Motor neuron (in vitro differentiated cells): ENCODE measurements at regions not wholly inside any gene's neighbourhood (a gene's known extent, or its start where the extent isn't known, plus 50 kb on each side); places are given as distances from the start of the nearest gene placed in this dataset.

Source experiments
- ATAC-seq, 8 experiments: fragments of 200-7000 bp; cut with Tn5 transposase; replicated peaks in 6 of 8; 2 replicates each; pipeline ENCODE4 v1.8.0; 2021; ENCODE audit warnings: mild to moderate bottlenecking in 8 of 8, moderate library complexity in 8 of 8
- H3K27ac ChIP-seq, 2 donors: fragments of 250-450 bp; sonication (Bioruptor Pico); 2 replicates each; pipeline ENCODE4 v1.9.0; 2021; ENCODE audit warnings: antibody characterized with exemption in 2 of 2, mild to moderate bottlenecking in 2 of 2, moderate library complexity in 1 of 2
- H3K4me1 ChIP-seq, 2 donors: fragments of 250-450 bp; sonication (Bioruptor Pico); replicated peaks in 1 of 2; 2 replicates each; pipeline ENCODE4 v1.6.1; 2021; ENCODE audit warnings: antibody characterized with exemption in 2 of 2, mild to moderate bottlenecking in 2 of 2, moderate library complexity in 1 of 2
- H3K4me3 ChIP-seq, 5 donors: fragments of 250-450 bp; sonication (Bioruptor Pico); 2 replicates each; pipeline ENCODE4 v1.9.0; 2021; ENCODE audit warnings: antibody characterized with exemption in 5 of 5, mild to moderate bottlenecking in 5 of 5, moderate library complexity in 4 of 5
- WGBS, 10 experiments: fragments of 450-650 bp; shearing (Covaris generic); methylation state at CpG; one replicate each; pipeline ENCODE4 v1.0.0; 2022; 5-methylcytosine and 5-hydroxymethylcytosine counted together
- in situ Hi-C, 9 experiments: fragments of 400-800 bp; cut with MboI; loops; one replicate each; pipeline ENCODE4 v1.15.0; 2021; ENCODE audit warnings: low sequenced_read_pairs in 9 of 9, low pct_unique_long_range_greater_than_20kb in 2 of 9; ENCODE audit not compliant: unreplicated experiment in 9 of 9

DNA sequence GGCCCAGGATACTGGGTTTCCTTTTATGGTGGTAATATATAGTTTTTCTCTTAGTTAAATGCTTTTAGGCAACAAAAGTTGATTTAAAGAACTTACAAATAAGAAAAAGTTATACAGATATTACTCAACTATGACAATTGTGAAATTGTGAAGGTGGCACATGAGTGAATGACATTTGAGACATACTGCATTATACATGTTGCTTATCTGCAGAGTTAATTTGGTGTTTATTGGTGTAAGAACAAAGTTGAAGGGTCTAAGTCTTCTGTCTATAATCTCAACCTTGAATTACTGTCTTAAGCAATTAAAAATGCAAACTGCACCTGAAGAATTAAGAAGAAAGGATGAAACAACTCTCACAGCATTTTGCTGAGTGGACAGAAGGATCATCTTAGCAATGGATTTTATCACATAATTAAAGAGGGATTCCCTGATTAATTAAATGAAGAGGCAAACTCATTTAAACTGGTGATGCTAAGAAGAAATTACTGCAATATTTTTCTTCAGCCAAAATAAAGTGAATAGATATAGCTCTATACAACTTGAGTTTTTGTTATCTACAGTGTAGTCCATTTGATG lies 298.9 kb upstream of the TGFBR2 start:
- Histone ChIP-seq H3K4me3 (no peak overlapping the region), H3K27ac (no peak overlapping the region), H3K4me1 (no peaks in the 10 kb centered on the region)
- ATAC-seq = no peak
- in situ Hi-C loops = loop anchor here in 1 of 9 experiments (25.0 kb wide), 1 partner anchor 305 kb away; the partner anchor contains the start of gene TGFBR2

DNA sequence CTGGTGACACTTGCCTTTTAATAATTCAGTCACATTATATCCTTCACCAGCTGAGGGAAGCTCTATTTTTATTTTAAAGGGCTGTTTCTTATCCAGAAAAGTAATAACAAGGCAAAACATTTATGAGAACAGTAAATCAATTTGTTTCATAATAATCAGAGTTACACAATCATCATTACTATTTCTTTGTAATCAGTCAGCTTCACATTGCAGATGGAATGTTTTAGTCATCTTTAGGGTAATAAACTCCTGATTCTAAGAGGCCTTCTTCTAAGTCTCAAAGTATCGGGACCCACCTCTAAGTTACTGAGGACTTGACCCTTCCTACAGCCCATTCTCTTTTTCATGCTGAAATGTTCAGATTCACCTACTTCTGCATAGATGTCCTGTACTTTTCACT lies 298.3 kb upstream of the TGFBR2 start:
- in situ Hi-C loops = loop anchor here in 1 of 9 experiments (25.0 kb wide), 1 partner anchor 304 kb away; the partner anchor contains the start of gene TGFBR2

DNA sequence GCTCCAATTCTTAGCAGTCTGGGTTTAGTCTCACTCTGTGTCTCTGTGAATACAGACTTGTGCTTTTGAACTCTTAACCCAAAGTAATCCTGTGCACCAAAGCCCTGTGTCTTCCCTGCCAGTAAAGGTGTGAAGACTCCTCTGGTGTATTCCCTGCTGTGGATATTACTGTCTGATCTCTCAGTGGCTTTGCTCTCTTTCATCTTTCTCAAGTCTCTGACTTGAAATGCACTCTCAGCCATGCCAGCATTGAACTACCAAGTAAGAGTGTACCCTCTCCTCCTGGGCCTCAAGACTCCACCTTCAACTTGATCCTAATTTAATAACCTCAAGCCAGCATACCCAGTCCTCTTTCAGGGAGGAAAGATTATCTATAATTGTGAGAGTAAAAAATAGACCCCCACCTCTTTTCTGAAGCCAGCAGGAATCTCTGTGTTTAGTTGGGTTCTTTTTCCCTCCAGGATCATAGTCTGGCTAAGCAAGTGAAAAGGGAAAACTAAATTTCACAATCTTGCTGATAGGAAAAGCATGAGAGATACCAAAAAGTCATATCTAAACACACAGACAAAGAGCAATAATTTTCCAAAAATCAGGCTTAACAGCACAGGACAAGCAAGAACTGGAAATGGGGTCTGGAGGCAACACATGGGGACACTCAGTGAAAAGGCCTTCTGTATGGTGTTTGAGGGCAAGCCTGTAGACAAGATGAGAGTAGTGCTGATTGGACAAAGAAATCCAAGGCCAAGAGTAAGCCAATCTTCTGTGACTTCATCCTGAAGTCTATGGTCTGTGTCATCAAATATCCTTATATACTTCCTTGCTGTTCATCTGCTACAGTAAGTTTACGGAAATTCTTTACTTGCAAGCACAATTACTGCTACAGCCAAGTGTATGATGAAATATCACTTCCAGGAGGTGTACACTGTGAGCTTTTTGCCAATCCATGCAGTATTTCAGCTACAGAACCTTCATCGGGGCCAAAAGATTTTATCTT lies 296.1 kb upstream of the TGFBR2 start:
- no peak overlapping the region for H3K4me3 ChIP-seq
- no peaks in the 10 kb centered on the region for H3K4me1 ChIP-seq
- in situ Hi-C loops = loop anchor here in 1 of 9 experiments (25.0 kb wide), 1 partner anchor 302 kb away; the partner anchor contains the start of gene TGFBR2
- ATAC-seq = no peak
- 86 to 100% (median 100%) methylated on average over 1 to 2 of the region's 2 CpGs; no CpG with 5 or more reads in 1 of the 10 experiments for WGBS, 10 experiments
- no peak overlapping the region for H3K27ac ChIP-seq

More for the DNA sequence above, 298.3 kb upstream of the TGFBR2 start:
- 0 to 100% (median 100%) methylated on average over 1 of the region's 1 CpG; no CpG with 5 or more reads in 3 of the 10 experiments for WGBS, 10 experiments
- Histone ChIP-seq H3K27ac (no peak overlapping the region), H3K4me3 (no peak overlapping the region), H3K4me1 (no peaks in the 10 kb centered on the region)
- ATAC-seq = no peak

DNA sequence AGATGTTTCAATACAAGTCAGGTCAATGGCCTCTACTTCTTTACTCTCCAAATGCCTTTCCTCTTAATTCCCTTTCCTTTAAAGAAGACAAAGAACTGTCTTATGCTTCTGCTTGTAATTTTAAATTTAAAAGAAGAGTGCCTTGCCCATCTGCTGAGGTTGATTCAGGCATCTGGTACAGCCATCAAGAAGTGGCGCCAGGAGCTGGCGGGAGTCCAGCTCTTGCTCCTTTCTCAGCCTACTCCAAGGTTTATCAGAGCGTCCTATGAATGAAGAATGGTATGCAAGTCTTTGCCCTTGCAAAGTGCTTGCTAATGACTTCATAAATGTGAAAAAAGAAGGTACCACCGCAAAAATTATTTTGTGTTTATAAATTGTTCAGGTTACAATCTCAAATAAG lies 294.6 kb upstream of the TGFBR2 start:
- H3K4me1 ChIP-seq = no peaks in the 10 kb centered on the region
- no peak for ATAC-seq
- in situ Hi-C loops = loop anchor here in 1 of 9 experiments (25.0 kb wide), 1 partner anchor 301 kb away; the partner anchor contains the start of gene TGFBR2
- no peak overlapping the region for H3K4me3 ChIP-seq
- 17 to 100% (median 88%) methylated on average over 1 to 4 of the region's 4 CpGs; no CpG with 5 or more reads in 1 of the 10 experiments for WGBS, 10 experiments
- H3K27ac ChIP-seq = no peak overlapping the region

DNA sequence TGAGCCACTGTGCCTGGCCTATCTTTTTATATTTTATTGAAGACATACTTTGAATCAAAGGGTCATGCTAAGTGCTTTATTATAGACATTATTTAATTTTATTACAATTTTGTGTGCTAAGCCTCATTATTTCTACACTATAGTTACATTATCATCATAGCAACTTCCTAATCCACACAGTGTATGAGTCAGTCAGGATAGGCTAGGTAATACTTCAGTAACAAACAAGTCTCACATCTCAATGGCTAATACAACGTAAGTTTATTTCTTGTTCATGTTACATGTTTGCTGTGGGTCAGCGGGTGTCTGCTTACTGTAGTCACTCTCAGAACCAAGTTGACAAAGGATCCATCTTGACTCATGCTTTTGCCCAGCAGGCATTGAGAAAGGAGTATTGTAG lies 292.6 kb upstream of the TGFBR2 start:
- Histone ChIP-seq H3K4me1 (no peaks in the 10 kb centered on the region), H3K4me3 (no peak overlapping the region), H3K27ac (no peak overlapping the region)
- in situ Hi-C loops = loop anchor here in 1 of 9 experiments (25.0 kb wide), 1 partner anchor 298 kb away; the partner anchor contains the start of gene TGFBR2
- no peak for ATAC-seq
- 80 to 100% (median 100%) methylated on average over 1 to 2 of the region's 2 CpGs for WGBS, 10 experiments

DNA sequence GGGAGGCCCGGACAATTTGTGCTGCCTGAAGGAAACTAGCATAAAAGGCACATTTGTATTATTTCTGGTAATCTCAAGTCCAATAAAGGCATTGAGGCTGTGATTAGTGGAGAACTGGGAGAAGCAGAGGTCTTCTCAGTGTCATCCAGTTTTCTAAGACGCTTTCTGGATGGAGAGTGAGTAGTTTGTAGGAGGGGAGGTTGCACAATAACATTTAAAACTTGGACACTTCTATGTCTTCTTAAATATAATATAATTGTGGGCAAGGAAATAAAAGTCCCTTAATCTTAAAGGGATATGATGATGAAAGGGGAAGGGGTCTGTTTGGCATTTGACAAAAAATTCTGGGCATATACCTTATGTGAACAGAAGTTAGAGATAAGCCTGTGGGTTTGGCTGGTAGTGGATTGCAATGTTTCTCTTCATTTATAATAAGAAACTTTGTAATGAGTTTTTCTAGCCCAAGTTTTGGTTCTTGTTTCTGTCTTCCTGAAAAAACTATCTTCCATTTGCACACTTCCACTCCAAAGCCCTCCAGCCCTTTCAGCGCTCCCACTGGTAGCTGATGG lies 291.6 kb upstream of the TGFBR2 start:
- no peak for ATAC-seq

DNA sequence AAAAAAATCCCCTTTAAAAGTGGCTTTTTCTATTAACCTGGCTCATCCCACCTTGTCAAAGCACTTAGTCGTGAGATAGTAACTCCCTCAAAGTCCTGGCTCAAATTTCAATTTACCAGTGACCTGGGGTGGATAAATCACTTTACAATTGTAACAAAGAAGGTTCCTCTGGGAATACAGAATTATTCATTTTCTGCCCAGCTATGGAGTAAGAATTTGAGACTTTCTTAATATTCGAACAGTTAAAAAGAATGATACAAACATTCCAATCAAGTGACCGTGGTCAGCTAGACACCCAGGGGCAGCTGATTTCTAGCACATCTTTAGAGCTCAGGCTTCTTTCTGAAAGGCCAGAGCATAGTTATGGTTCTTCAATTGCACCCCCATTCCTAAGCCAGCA lies 291.0 kb upstream of the TGFBR2 start:
- H3K27ac ChIP-seq = no peak overlapping the region
- H3K4me1 ChIP-seq = no peaks in the 10 kb centered on the region
- WGBS, 10 experiments = 10 to 87% (median 45%) methylated on average over 1 to 3 of the region's 3 CpGs; no CpG with 5 or more reads in 1 of the 10 experiments
- H3K4me3 ChIP-seq = no peak overlapping the region
- in situ Hi-C loops = loop anchor here in 1 of 9 experiments (25.0 kb wide), 1 partner anchor 297 kb away; the partner anchor contains the start of gene TGFBR2
- ATAC-seq = peak in 2 of 8 experiments; percentile 53 to 76

More for the DNA sequence above, 291.6 kb upstream of the TGFBR2 start:
- in situ Hi-C loops = loop anchor here in 1 of 9 experiments (25.0 kb wide), 1 partner anchor 297 kb away; the partner anchor contains the start of gene TGFBR2
- Histone ChIP-seq H3K4me3 (no peak overlapping the region), H3K4me1 (no peaks in the 10 kb centered on the region), H3K27ac (no peak overlapping the region)
- WGBS, 10 experiments = 56 to 100% (median 87%) methylated on average over 1 to 3 of the region's 3 CpGs; no CpG with 5 or more reads in 2 of the 10 experiments

DNA sequence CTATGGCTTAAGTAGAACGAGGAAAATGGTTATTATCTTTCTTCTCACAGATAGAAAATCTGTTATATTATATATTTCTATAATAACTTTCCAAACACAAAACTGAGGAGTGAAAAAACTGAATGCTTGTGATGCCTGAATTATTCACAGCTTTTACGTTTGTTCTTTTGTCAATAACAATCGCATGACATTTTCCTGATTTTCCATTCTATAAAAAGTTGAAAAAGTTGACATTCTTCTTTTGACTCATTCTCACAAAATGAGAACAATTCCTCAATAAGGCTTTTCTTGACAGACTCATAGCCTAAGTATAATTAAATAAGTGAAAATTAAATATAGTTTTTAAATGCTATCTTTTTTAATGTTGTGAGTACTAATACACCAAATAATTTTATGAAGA lies 288.8 kb upstream of the TGFBR2 start:
- Histone ChIP-seq H3K4me3 (no peak overlapping the region), H3K4me1 (no peaks in the 10 kb centered on the region), H3K27ac (no peak overlapping the region)
- 74 to 100% (median 95%) methylated on average over 2 to 3 of the region's 3 CpGs for WGBS, 10 experiments
- in situ Hi-C loops = loop anchor here in 1 of 9 experiments (25.0 kb wide), 1 partner anchor 295 kb away; the partner anchor contains the start of gene TGFBR2
- no peak for ATAC-seq

DNA sequence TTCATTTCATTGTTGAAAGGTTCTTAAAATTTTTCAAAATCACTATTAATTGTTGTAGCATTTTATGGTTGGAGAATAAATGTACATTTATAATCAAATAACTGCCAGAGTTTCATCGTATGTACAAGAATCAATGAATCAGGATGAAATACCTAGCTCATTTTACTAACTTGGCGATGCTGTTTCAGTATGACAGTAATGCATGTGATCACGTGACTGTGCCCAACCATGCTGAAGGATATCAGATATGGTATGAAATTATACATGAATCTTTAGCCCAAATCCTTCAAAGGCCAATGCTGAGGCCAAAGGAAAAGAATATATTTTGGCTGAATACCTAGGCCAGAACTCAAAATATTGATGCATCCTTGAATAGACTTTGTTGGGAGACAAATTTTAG lies 288.3 kb upstream of the TGFBR2 start:
- ATAC-seq = no peak
- WGBS, 10 experiments = 80 to 97% (median 92%) methylated on average over 1 to 3 of the region's 3 CpGs; no CpG with 5 or more reads in 1 of the 10 experiments

DNA sequence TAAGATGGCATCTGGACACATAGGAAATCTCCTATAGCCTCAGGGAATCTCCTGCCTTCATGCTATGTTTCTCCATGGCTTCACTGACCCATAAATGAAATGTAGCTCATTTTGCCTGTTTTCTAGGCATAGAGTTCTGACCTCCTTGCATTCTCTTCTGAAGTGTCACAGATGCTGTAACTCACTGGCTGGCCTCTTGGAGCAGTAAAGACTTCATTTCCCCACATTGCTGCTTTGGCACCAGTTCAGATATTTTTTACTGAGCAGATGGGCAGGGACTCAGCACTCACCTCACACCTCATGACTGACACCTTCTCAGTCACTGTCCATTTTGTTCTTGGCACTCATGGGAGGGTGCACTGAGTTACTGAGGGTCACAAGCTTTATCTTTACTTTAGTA lies 286.7 kb upstream of the TGFBR2 start:
- in situ Hi-C loops = loop anchor here in 1 of 9 experiments (25.0 kb wide), 1 partner anchor 293 kb away; the partner anchor contains the start of gene TGFBR2
- no peaks in the 10 kb centered on the region for H3K4me1 ChIP-seq
- peak in 3 of 8 experiments; percentile 81 to 92 (median 87) for ATAC-seq
- H3K4me3 ChIP-seq = no peak overlapping the region
- H3K27ac ChIP-seq = no peak overlapping the region

More for the DNA sequence above, 288.3 kb upstream of the TGFBR2 start:
- in situ Hi-C loops = loop anchor here in 1 of 9 experiments (25.0 kb wide), 1 partner anchor 294 kb away; the partner anchor contains the start of gene TGFBR2
- Histone ChIP-seq H3K4me1 (no peaks in the 10 kb centered on the region), H3K27ac (no peak overlapping the region), H3K4me3 (no peak overlapping the region)

DNA sequence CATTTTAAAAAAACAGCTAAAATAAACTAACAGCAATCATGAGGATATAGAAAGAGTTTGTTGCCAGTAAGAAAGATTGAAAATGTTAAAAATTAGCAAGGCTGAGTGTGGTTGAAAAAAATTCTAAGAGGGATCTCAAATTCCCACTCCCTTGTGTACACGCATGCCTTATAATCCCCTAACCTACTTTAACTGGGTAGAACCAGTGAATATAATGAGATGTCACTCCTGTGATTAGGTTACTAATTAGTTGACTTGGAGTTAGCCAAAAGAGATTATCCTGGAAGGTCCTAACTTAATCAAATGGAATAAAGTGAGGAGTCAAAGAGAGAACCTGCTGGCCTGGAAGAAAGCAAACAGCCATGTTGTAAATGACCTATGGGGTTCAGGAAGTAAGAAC lies 286.0 kb upstream of the TGFBR2 start:
- Histone ChIP-seq H3K4me3 (no peak overlapping the region), H3K4me1 (no peaks in the 10 kb centered on the region), H3K27ac (no peak overlapping the region)
- in situ Hi-C loops = loop anchor here in 1 of 9 experiments (25.0 kb wide), 1 partner anchor 292 kb away; the partner anchor contains the start of gene TGFBR2
- no peak for ATAC-seq
- 45 to 100% (median 92%) methylated on average over 1 of the region's 1 CpG; no CpG with 5 or more reads in 3 of the 10 experiments for WGBS, 10 experiments

DNA sequence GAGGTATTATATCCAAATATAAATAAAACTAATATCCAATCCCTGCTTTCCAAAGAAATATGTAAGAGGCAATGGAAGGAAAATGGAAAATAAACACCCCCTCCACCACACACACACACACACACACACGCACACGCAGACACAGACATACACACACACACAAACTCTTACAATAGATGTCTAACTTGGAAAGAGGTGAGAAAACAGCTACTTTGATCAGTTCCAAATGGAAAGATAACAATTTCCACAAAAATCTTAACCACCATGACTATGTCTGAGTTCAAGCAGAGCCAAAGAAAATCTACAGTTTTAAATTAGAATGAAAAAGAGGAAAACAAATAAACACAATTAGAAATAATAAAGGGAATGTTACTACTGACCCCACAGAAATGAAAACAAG lies 285.3 kb upstream of the TGFBR2 start:
- Histone ChIP-seq H3K4me1 (no peaks in the 10 kb centered on the region), H3K4me3 (no peak overlapping the region), H3K27ac (no peak overlapping the region)
- WGBS, 10 experiments = 70 to 100% (median 86%) methylated on average over 1 to 2 of the region's 2 CpGs; no CpG with 5 or more reads in 4 of the 10 experiments
- in situ Hi-C loops = loop anchor here in 1 of 9 experiments (25.0 kb wide), 1 partner anchor 291 kb away; the partner anchor contains the start of gene TGFBR2
- ATAC-seq = no peak
